ENCODE measurements at regions not wholly inside any gene's neighbourhood (a gene's known extent, or its start where the extent isn't known, plus 50 kb on each side); places are given as distances from the start of the nearest gene placed in this dataset.

DNA sequence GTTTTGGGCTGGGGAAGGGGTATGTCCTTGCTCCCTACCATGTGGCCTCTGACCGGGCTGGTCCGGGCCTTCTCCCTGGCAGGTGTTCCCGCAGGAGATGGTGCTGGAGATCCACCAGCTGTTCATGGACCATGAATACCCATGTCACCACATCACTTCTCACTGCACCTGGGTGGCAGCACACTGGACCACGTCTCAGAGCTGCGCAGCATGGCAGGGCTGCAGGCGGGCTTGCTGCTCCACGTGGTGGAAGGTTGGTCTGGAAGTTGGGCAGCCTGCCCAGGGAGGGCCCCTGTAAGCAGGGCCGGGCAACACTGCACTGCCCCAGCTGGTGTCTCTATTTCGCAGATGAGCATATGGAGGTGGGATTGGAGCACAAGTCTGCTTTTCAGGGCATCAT, 169.5 kb upstream of the ZNF267 start:
- H3K4me3 ChIP-seq (replicated peaks in 1 of 2; ENCODE audit: low read depth in 1 of 2, low read length in 2 of 2) = no peak overlapping the region
- TF ChIP-seq CEBPB (IDR thresholded peaks at IDR 0.05; ENCODE audit: low read depth) (no peak), JUND (IDR thresholded peaks at IDR 0.05) (no peak), EGR1 (IDR thresholded peaks at IDR 0.05; ENCODE audit: low read depth) (no peak), CBX3 (IDR thresholded peaks at IDR 0.05; ENCODE audit: low read depth) (no peak), ELF1 (IDR thresholded peaks at IDR 0.05; ENCODE audit: borderline replicate concordance, low read depth) (no peak)
- TF ChIP-seq, protein P1, sequence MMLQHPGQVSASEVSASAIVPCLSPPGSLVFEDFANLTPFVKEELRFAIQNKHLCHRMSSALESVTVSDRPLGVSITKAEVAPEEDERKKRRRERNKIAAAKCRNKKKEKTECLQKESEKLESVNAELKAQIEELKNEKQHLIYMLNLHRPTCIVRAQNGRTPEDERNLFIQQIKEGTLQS (IDR thresholded peaks at IDR 0.05) = no peak
- DNase-seq (ENCODE audit: low read depth, low spot score) = no peak
- BruUV-seq (replicated peaks) = no TSS peak
- H3K27me3 ChIP-seq (ENCODE audit: insufficient read depth, low read length) = no peaks in the 10 kb centered on the region
- no peak for ATAC-seq
- intact Hi-C loops (cut with micrococcal nuclease) = no loop called here
- H3K27ac ChIP-seq (ENCODE audit: low read depth, low read length) = no peak overlapping the region
- H3K9me2 ChIP-seq (ENCODE audit: insufficient read depth) = no peaks in the 10 kb centered on the region
- H3K9ac ChIP-seq (ENCODE audit: low read length) = no peak overlapping the region
- RAD21 ChIA-PET (ENCODE audit: low non-redundant PET in 1 of 2, low total read pairs in 2 of 2, uncharacterized antibody in 2 of 2, unreplicated experiment in 2 of 2) = no interaction called here
- H3K9me3 ChIP-seq (ENCODE audit: control insufficient read depth in 1 of 2, insufficient read depth in 1 of 2, low read depth in 1 of 2, low read length in 2 of 2) = no peaks in the 10 kb centered on the region
- no peak overlapping the region for H3K4me2 ChIP-seq (ENCODE audit: low read length)
- H4K20me1 ChIP-seq (ENCODE audit: insufficient read depth) = peaks cover 5% of the 10 kb centered on the region; the same call in 1 of the 2 replicates
- CTCF ChIA-PET = interaction anchor here (1.3 kb wide), 1 partner anchor 9 kb away, joined by 5 read pairs; a partner anchor contains a TSS
- peaks cover 26 to 30% of the 10 kb centered on the region in 2 experiments; a peak in 3 of 4 replicates for H3K36me3 ChIP-seq (ENCODE audit: control insufficient read depth in 1 of 2, insufficient read depth in 2 of 2, low read length in 2 of 2)
- POLR2A ChIA-PET = no interaction called here
- no peak overlapping the region for H2AFZ ChIP-seq (ENCODE audit: low read depth, low read length, poor library complexity, severe bottlenecking)
- H3K79me2 ChIP-seq (ENCODE audit: insufficient read depth, low read length) = peaks cover 26% of the 10 kb centered on the region
- peaks cover 8 to 15% of the 10 kb centered on the region in 2 experiments; a peak in 3 of 4 replicates for H3K4me1 ChIP-seq (ENCODE audit: control insufficient read depth in 1 of 2, insufficient read depth in 2 of 2, low read length in 2 of 2)

DNA sequence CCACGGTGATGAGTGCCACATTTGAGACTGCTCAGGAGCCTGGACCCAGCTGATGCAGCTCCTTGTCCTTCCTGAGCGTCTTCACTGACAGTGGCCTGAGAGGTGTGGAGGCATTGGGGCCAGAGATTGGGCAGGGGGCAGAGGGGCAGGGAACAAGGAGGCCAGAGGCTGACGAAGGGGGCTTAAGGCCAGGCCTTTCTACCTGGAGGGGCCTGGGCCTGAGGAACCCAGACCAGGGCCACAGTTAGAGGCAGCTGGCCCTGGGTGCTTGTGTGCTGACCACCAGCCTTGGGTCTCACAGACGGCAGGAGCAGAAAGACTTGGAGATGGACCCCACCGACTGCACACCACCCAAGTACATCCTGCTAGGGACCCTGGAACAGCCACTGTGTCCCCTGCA, 168.2 kb upstream of the ZNF267 start:
- Histone ChIP-seq H3K9me3 (ENCODE audit: control insufficient read depth in 1 of 2, insufficient read depth in 1 of 2, low read depth in 1 of 2, low read length in 2 of 2) (no peaks in the 10 kb centered on the region), H3K4me3 (replicated peaks in 1 of 2; ENCODE audit: low read depth in 1 of 2, low read length in 2 of 2) (no peak overlapping the region), H3K4me2 (ENCODE audit: low read length) (no peak overlapping the region), H3K79me2 (ENCODE audit: insufficient read depth, low read length) (peaks cover 26% of the 10 kb centered on the region), H4K20me1 (ENCODE audit: insufficient read depth) (peaks cover 5% of the 10 kb centered on the region; the same call in 1 of the 2 replicates), H3K9me2 (ENCODE audit: insufficient read depth) (no peaks in the 10 kb centered on the region), H3K9ac (ENCODE audit: low read length) (no peak overlapping the region), H3K27me3 (ENCODE audit: insufficient read depth, low read length) (no peaks in the 10 kb centered on the region), H3K27ac (ENCODE audit: low read depth, low read length) (no peak overlapping the region), H3K36me3 (ENCODE audit: control insufficient read depth in 1 of 2, insufficient read depth in 2 of 2, low read length in 2 of 2) (peaks cover 26 to 30% of the 10 kb centered on the region in 2 experiments; a peak in 3 of 4 replicates), H2AFZ (ENCODE audit: low read depth, low read length, poor library complexity, severe bottlenecking) (no peak overlapping the region), H3K4me1 (ENCODE audit: control insufficient read depth in 1 of 2, insufficient read depth in 2 of 2, low read length in 2 of 2) (peaks cover 5 to 8% of the 10 kb centered on the region in 2 experiments; a peak in 3 of 4 replicates)
- POLR2A ChIA-PET = interaction anchor here (1.1 kb wide), 1 partner anchor 8 kb away, joined by 3 read pairs; a partner anchor contains a TSS
- intact Hi-C loops (cut with micrococcal nuclease) = no loop called here
- ATAC-seq (no peak), DNase-seq (ENCODE audit: low read depth, low spot score) (no peak)
- TF ChIP-seq, protein P2, sequence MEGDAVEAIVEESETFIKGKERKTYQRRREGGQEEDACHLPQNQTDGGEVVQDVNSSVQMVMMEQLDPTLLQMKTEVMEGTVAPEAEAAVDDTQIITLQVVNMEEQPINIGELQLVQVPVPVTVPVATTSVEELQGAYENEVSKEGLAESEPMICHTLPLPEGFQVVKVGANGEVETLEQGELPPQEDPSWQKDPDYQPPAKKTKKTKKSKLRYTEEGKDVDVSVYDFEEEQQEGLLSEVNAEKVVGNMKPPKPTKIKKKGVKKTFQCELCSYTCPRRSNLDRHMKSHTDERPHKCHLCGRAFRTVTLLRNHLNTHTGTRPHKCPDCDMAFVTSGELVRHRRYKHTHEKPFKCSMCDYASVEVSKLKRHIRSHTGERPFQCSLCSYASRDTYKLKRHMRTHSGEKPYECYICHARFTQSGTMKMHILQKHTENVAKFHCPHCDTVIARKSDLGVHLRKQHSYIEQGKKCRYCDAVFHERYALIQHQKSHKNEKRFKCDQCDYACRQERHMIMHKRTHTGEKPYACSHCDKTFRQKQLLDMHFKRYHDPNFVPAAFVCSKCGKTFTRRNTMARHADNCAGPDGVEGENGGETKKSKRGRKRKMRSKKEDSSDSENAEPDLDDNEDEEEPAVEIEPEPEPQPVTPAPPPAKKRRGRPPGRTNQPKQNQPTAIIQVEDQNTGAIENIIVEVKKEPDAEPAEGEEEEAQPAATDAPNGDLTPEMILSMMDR (IDR thresholded peaks at IDR 0.05 in 2 of 3, conservative IDR thresholded peaks at IDR 0.05 in 1 of 3; ENCODE audit: borderline replicate concordance in 1 of 3, insufficient read depth in 1 of 3, low read depth in 2 of 3, low read length in 2 of 3) = no peak
- RAD21 ChIA-PET (ENCODE audit: low non-redundant PET in 1 of 2, low total read pairs in 2 of 2, uncharacterized antibody in 2 of 2, unreplicated experiment in 2 of 2) = no interaction called here
- no TSS peak for BruUV-seq (replicated peaks)
- CTCF ChIA-PET = no interaction called here

Data from HCT116 (cell line).